Dendritic cell treated with granulocyte-macrophage colony-stimulating factor and Interleukin-4, amounts not matched to agents 40 ng/mL and 50 ng/mL, for 4 days (primary cell): ENCODE measurements at regions not wholly inside any gene's neighbourhood (a gene's known extent, or its start where the extent isn't known, plus 50 kb on each side); places are given as distances from the start of the nearest gene placed in this dataset.
"Not testable (repeated sequence)": the region's sequence is repeated elsewhere in the genome, so short reads cannot be mapped to it uniquely, and the experiment has no call there.

Source experiments
- H3K27ac Mint-ChIP-seq: one replicate; pipeline ENCODE4 v1.8.0; 2022; ENCODE audit warnings: mild to moderate bottlenecking, mixed read lengths
- H3K27me3 Mint-ChIP-seq: one replicate; pipeline ENCODE4 v1.8.0; 2022; ENCODE audit warnings: mild to moderate bottlenecking, mixed read lengths
- H3K36me3 Mint-ChIP-seq: one replicate; pipeline ENCODE4 v1.8.0; 2022; ENCODE audit warnings: low read depth, mixed read lengths
- H3K4me1 Mint-ChIP-seq: one replicate; pipeline ENCODE4 v1.8.0; 2022; ENCODE audit warnings: low read depth, mixed read lengths
- H3K4me3 Mint-ChIP-seq: one replicate; pipeline ENCODE4 v1.8.0; 2022; ENCODE audit warnings: mild to moderate bottlenecking, moderate library complexity, mixed read lengths
- H3K9me3 Mint-ChIP-seq: one replicate; pipeline ENCODE4 v1.8.0; 2022; ENCODE audit warnings: mixed read lengths
- intact Hi-C: fragments of 100-400 bp; cut with micrococcal nuclease; formaldehyde crosslinking; loops from one replicate; pipeline ENCODE4 v1.15.0; 2022

DNA sequence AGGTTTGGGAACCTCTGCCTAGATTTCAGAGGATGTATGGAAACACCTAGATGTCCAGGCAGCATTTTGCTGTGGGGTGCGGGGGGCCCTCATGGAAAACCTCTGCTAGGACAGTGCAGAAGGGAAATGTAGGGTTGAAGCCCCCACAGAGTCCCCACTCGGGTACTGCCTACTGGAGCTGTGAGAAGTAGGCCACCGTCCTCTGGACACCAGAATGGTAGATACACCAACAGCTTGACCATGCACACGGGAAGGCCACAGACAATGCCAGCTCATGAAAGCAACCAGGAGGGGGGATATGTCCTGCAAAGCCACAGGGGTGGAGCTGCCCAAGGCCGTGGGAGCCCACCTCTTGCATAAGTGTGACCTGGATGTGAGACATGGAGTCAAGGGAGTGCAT lies 1336.5 kb downstream of the SPATA31A7 start:
- intact Hi-C loops, H3K9me3 Mint-ChIP-seq, H3K36me3 Mint-ChIP-seq, H3K4me3 Mint-ChIP-seq, H3K27me3 Mint-ChIP-seq, H3K27ac Mint-ChIP-seq, H3K4me1 Mint-ChIP-seq: not testable (repeated sequence)

DNA sequence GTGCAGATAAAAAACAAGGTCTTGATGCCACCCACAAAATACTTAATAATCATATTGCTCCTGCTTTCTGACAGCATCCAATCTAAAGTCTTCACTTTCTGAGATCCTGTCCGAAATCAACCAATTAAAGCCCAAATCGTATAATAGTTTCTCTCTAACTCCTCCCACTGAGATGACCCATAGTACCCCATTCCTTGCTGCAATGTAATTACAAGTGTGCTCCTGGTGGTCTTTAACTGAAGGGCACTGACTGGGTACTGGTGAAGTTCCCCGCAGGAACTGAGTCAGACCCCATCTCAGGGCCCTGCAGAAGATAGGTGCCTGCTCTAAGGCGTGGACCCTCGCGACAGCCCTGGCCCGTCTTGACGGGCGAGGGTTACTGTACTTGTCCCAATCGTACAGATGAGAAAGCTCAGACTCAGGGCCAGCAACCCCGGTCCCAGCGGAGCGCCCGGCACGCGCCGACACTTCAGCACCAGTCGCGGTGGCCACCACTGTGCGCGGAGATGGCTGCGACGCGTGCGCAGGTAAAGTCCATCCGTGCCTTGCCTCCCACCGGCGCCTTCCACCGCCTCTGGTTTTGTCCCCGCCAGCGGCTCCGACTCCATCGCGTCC lies 1342.4 kb downstream of the SPATA31A7 start:
- H3K27me3 Mint-ChIP-seq, H3K36me3 Mint-ChIP-seq, H3K9me3 Mint-ChIP-seq, intact Hi-C loops, H3K4me1 Mint-ChIP-seq: not testable (repeated sequence)
- Mint-ChIP-seq H3K27ac (peak overlapping the region; percentile 86), H3K4me3 (peak overlapping the region; percentile 85)

DNA sequence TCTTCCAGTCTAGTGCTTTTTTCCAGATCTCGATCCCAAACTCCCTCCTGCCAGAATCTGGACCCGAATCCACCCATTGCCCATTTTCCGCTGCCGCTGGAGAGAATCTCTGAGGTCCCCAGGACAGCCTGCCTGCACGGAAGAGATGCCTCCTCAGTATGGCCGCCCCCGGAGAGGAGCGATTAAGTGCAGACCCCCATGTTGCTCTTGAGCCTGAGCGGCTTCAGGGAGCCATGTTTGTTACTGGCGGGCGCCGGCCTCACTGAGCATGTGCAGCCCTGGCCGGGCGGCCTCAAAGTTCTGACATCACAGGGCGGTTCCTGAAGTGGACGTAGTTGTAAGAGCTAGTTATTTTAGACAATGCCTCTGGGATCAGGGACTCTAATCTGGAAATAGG lies 1342.9 kb downstream of the SPATA31A7 start:
- H3K36me3 Mint-ChIP-seq, H3K9me3 Mint-ChIP-seq, intact Hi-C loops, H3K27me3 Mint-ChIP-seq, H3K4me1 Mint-ChIP-seq: not testable (repeated sequence)
- Mint-ChIP-seq H3K27ac (peak overlapping the region; percentile 86), H3K4me3 (peak overlapping the region; percentile 85)

DNA sequence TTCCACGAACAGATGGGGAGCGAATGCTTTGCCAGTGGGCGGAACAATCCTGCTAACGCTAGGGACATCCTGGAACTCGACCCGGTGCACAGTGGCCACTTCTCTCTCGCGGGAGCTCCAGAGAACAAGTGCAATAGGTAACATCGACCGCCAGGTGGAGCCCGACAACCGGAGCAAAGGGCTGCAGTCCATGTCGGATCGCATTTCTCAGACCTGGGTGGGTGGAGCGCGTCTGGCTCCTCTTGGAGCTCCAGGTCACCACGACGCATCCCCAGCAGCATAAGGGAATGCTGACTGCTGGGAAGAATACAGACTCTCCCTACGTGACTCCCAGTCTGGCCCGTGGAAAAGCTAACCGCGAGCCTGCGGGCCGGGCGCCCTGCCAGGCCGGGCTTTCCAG lies 1360.7 kb downstream of the SPATA31A7 start:
- H3K27me3 Mint-ChIP-seq, intact Hi-C loops, H3K4me3 Mint-ChIP-seq, H3K27ac Mint-ChIP-seq, H3K36me3 Mint-ChIP-seq, H3K4me1 Mint-ChIP-seq, H3K9me3 Mint-ChIP-seq: not testable (repeated sequence)

DNA sequence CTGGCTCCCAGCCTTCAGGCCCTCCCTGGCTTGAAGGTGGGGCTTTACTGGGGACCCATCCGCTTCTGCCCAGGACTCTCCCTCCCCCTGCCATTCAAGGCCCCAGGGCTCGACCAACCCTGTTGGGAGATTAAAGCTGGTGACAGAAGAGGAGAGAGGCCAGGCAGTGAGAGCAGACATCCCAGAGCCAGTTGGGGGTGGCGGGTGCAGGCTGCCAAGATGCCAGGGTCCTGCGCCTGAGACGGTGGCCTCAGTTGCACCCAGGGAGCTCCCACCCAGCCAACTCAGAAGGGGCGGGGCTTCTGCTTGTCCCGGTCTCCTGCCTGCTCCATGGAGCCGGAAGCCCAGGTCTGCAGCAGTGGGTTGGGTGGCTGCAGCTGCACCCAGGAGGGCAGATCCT lies 1370.8 kb downstream of the SPATA31A7 start:
- H3K27me3 Mint-ChIP-seq, H3K9me3 Mint-ChIP-seq, intact Hi-C loops, H3K27ac Mint-ChIP-seq, H3K36me3 Mint-ChIP-seq, H3K4me3 Mint-ChIP-seq, H3K4me1 Mint-ChIP-seq: not testable (repeated sequence)

DNA sequence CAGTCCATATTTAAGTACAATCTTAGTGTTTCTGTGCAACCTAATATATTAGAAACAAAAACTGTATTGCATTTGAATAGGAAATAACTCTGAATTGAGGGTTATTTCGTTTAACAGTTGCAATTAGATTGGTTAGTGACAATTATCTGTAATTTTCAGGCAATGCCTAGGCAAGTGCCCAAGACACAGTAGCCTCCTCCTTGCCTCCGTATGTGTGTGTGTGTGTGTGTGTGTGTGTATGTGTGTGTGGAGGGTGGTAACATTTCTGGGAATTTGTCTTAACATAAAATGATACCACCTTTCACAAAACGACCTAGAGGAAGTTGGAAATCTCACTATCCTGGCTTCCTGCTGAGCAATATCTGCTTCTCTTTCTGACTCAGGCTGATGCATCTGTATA lies 1375.3 kb downstream of the SPATA31A7 start:
- H3K27ac Mint-ChIP-seq, H3K4me1 Mint-ChIP-seq, intact Hi-C loops, H3K27me3 Mint-ChIP-seq, H3K4me3 Mint-ChIP-seq, H3K9me3 Mint-ChIP-seq, H3K36me3 Mint-ChIP-seq: not testable (repeated sequence)

DNA sequence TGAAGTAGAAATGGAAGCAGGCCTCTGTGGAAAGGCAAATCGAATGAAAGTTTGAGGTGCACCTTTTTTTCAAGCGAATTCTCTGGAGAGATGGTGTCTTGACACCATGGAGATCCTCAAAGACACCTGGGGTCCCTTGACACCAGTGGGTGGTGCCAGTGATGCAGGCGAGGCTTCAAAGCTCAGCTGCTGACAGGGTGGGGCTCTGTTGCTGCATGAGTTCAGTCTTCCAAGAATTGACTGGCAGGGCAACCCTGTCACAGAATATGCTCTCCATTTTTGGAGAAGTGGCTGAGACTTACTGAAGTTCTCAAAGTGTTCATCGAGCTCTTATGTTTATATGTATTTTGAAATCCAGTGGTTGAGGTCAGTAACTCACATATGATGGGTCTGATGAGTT lies 1376.6 kb downstream of the SPATA31A7 start:
- intact Hi-C loops, H3K9me3 Mint-ChIP-seq, H3K27ac Mint-ChIP-seq, H3K36me3 Mint-ChIP-seq, H3K27me3 Mint-ChIP-seq, H3K4me1 Mint-ChIP-seq, H3K4me3 Mint-ChIP-seq: not testable (repeated sequence)

DNA sequence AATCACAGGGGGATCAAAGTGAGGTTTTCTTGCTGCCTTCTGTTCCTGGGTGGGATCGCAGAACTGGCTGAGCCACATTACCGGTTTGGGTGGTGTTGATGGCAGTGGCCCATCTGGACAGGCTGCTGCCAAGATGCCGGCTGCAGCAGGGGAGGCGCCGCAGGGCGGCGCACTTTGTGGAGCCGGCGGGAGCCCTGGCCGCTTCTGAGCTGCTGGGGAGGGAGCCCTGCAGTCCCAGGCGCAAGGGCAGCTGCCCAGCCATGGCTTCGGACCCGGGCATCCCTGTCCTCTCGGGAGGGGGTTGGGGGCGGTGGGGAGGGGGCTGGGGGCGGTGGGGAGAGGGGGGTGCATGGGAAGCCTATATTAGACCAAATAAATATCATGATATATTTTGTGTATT lies 1407.3 kb downstream of the SPATA31A7 start:
- H3K36me3 Mint-ChIP-seq, H3K9me3 Mint-ChIP-seq, H3K4me1 Mint-ChIP-seq, intact Hi-C loops, H3K4me3 Mint-ChIP-seq, H3K27ac Mint-ChIP-seq, H3K27me3 Mint-ChIP-seq: not testable (repeated sequence)
